Activated CD8-positive, alpha-beta memory T cell treated with anti-CD3 and anti-CD28 coated beads, Interleukin-2, amount 50 U/mL, for 1 hour (primary cell): ENCODE measurements at regions not wholly inside any gene's neighbourhood (a gene's known extent, or its start where the extent isn't known, plus 50 kb on each side); places are given as distances from the start of the nearest gene placed in this dataset.

Experiments used
- DNase-seq: peaks from one replicate; pipeline ENCODE4 v3.0.0-alpha.2; 2020; ENCODE audit errors: extremely low read depth

DNA sequence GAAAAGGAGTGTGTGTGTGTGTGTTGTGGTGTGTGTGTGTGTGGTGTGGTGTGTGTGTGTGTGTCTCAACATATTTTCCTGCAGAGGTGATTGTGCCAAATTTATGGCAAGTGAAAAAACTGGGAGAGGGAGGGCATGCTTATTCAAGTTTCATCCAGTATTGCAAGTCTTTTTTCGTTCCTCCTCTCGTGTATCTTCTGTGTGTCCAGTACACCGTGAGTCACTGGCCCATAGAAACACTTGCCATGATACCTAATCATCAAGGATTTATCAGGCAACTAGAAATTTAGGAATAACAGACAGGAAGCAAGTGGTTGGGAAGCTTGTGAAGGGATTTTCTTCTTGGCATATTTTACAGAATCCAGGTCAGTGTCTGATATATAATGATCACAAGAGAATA is 820.5 kb downstream of the GATA3 start:
- no peak for DNase-seq

DNA sequence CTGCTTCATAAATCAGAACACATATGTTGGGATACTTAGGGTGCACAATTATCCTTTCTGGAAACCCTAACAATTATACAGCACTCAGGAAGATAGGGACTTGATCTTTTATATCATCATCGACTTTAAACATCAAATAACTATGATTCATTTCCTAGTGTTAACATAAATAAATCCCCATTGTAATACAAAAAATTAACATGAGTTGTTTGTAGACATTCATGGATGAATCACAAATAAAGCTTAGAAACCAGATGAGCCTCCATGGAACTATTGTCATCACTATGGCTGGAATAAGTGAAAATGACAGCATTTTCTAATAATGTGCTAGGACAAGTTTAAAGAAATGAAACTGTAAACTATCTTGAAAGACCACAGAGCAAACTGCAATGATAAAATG is 821.7 kb downstream of the GATA3 start:
- DNase-seq: no peak

DNA sequence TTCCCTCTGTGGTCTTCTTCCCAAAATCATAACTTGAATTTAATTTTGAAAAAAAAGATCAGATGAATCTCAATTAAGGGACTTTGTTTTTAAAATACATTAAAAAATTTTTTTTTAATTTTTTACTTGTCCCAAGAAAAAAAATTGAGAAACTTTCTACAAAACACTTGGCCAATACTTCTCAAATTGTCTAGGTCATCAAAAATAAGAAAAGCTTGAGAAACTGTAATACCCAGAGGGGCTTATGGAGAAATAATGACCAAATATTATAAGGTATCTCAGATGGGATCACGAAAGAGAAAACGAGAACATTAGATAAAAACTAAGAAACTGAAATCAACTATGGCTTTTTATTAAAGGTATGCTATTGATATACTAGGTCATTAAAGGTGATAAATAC is 835.0 kb downstream of the GATA3 start:
- no peak for DNase-seq

DNA sequence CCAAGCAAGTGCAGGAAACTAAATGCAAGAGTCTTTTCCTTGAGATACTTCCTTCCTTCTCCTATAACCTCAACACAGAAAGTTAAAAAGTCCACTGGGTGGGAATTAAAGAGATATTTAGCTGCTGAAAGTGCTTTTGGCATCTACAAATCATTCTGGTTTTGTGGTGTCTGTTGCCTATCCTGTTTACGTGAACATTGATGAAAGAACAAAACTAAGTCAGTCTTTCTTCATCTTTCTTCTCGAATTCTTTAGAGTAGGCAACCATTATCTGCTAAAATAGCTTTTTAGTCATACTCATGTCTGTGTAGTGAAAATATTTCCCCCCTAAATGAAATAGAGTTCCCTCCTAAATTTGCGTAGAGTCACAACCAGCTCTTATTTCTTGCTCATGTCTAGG is 838.6 kb downstream of the GATA3 start:
- DNase-seq: no peak

DNA sequence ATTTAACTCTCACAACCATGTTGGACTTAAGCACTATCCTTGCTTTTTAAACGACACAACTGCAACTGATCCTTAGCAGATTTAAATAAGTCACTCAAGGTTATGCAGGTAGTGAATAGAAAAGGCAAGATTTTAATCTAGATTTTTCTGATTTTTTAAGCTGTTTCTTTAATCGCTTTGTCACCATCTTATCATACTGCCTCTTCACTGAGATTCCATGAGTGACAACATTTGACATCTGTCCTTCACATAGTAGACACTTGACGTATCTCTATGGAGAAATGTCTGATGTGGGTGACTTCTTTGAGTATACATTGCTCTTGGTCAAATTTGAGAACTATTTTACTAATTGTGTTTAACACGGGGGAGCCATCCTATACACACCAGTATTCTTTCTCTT is 839.7 kb downstream of the GATA3 start:
- no peak for DNase-seq

DNA sequence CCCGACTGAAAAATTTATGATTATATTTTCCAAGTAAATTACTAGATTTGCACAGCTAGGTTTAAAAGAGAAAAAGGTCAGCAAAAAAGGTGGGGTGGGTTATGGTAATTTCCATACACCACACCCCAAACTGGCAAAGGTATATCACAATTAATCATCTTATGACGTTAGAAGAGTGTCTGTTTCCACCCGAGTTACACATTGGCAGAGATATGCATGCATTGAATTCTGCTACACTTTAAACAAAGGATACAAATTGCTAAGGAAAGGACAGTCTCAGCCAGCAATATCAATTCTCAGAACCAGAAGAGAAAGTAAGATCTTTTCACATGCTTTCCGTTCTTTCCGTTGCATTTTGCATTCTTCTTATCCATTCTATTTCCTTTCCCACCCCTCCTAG is 843.3 kb downstream of the GATA3 start:
- no peak for DNase-seq

DNA sequence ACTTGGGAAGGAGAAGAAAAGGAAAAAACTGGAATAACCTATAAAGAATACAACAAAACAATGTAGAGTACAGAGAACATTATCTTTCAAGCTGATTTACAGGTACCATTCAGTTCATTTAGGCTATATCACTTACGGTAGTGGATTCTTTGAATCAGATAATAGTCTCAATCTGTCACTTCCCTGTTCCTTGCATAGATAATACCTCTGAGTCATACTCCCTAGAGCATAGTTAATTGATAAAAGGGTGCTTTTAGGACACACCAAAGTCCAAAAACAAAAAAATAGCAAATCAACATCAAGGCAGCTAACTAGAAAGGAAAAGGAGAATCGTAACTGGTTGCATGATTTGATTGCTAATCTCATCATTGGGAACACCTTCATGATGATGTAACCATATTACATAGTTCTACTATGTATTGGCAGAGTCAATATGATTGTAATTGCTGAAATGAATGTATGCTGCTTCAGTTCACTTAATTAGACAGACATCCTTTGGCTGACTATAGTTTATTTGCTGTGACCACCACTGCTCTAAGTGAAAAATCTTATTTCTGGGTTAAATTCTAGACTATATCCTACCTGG is 844.4 kb downstream of the GATA3 start:
- no peak for DNase-seq

DNA sequence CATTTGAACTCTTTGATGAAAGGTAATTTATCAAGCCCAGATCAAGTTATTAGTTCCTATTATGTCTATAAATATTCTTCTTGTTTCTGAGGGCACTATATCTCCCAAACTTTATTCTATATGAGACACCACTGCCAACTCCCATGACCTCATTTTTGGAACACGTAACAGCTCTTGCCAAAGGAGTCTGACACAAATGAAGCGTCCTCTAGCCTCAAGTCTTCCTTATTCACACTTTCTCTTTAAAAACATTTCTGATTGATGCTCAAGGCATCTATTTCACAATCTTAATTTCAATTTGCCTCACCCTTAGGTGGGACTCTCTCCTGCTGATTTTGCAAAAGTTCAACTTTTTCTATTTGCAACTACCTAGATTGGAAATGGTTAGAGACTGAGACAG is 848.4 kb downstream of the GATA3 start:
- no peak for DNase-seq

DNA sequence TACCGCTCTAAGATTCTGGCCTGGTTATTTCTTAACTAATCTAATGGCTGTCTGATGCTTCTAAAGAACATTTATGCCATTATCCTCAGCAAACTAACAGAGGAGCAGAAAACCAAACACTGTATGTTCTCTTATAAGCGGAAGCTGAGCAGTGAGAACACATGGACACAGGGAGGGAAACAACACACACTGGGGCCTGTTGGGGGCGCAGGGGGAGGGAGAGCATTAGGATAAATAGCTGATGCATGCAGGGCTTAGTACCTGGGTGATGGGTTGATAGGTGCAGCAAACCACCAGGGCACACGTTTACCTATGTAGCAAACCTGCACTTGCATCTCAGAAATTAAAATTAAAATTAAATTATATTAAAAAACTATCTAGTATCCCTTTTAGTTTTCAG is 853.5 kb downstream of the GATA3 start:
- DNase-seq: no peak

DNA sequence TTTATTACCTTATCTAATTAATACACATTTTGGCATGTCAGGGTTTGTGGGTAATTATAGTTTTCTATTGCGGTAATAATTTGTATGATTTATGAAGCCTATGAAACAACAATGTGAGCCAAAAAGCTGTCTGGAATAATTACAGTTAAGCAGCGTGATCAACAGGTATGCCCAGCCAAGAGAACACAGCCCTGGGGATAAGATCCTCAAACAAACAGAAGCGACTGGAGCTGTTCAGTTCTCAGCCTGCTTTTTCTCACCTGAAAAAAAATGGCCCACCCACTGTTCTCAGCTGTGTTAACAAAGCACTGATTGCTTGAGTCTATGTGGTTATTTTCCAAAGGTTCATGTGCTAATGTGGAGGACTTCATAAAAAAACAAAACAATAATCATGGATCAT is 855.8 kb downstream of the GATA3 start:
- DNase-seq: no peak

DNA sequence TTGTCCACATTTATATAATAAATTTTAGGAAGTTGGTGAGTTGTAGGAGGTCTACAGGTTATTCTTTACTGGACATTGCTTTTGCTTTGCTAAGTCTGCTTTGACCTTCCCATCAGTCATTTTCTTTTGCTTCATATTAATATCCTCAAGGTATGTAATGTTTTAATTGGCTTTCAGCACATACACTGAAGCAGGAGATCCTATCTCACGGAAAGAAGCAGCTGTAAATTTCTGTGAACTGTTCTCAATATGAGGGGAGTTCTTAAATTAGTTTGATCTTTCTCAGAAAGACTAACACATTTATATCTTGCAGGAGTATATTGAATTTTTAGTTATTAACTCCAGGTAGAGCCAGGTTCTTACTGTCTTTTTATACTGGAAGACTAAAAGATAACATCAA is 856.5 kb downstream of the GATA3 start:
- no peak for DNase-seq

DNA sequence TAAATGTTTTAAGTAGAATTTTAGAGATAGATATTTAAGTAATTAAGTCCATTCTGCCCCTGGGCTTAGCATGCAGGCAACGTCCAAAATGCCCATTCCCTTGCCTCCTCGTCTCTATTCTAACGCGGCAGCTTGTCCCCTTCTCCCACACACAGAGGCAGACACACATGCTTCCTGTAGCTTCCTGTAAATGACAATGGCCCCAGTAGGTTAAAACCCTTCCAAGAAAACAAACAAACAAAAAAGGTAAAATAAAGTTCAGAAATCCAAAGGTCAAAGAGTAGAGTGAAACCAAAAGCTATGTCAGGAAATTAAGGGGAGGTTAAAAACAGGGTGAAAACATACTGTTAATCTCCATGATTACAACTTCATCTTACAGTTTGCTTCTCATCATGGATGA is 857.6 kb downstream of the GATA3 start:
- DNase-seq: no peak

DNA sequence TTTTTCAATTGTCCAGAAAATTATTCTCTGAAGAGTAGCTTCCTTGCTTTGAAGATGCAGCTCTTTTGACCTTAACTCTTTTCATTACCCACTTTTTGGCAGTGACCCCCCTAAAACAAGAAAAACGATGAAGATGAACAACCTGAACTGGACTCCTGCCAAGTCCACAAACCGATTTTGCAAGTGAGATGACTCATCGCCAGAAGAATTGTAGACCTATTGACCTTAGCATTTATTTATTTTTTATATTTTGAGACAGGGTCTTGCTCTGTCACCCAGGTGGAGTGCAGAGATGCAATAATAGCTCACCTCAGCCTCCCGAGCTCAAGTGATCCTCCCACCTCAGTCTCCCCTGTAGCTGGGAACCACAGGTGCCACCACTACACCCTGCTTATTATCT is 859.2 kb downstream of the GATA3 start:
- DNase-seq: no peak

DNA sequence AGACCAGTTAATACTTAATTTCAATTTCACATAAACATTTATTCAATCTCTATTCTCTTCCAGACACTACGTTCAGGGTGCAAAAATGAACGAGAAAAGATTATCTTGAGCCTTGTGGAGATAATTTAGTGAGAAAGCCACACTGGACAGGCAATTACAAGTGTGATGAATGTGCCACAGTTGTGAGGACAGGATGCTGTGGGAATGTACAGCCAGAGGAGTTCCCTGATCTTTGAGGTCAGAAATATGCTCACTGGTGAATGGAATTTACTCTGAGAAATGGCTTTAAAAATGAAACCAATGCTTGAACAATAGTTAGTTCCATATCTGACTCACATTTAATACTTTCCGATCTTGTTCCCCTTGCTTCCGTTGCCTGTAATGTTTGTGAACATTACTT is 864.8 kb downstream of the GATA3 start:
- no peak for DNase-seq

DNA sequence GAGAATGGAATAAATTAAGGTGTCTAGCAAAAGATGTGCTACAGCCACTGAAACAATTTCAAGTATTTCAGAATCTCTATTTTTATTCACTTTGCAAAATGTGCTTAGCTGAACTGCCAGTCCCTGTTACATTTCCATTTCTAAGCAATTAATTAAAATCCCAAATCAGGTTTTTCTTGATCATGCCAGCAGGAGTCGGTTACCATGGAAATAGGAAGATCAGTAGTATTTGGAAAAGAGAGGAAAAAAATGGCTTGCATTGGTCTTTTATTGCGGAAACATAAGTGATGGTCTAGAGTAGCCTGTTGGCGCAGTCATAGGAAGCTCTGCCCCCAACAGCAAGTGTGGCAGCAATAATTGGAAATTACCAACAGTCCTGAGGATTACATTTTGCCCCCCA is 867.1 kb downstream of the GATA3 start:
- DNase-seq: no peak

DNA sequence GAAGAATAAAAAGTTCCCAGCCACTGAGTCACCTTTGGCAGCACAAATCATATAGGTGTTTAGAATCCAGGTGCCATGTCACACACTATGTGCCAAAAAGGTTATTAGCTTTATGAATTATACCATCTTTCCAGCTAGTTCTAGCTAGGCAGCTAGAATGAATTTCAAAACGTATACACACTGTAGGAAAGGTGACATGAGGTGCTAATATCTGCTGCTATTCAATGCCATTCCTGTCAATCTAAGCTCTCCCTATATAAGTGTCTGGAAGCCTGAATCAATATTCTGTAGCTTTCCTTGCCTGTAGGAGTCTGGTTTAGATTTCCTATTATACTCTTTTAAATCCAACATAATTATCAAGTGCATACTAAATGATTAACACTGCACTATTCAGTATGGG is 868.6 kb downstream of the GATA3 start:
- no peak for DNase-seq

DNA sequence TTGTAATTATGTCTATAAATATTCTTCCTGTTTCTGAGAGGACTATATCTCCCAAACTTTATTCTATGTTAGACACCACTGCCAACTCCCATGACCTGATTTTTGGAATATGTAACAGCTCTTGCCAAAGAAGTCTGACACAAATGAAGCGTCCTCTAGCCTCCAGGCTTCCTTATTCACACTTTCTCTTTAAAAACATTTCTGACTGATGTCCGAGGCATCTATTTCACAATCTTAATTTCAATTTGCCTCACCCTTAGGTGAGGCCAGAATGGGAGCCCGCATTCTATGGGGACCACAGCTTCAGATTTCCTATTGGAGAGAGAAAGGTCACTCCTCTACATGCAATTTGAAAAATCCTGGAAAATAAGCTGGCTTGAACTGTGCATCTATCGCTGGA is 873.2 kb downstream of the GATA3 start:
- DNase-seq: no peak

DNA sequence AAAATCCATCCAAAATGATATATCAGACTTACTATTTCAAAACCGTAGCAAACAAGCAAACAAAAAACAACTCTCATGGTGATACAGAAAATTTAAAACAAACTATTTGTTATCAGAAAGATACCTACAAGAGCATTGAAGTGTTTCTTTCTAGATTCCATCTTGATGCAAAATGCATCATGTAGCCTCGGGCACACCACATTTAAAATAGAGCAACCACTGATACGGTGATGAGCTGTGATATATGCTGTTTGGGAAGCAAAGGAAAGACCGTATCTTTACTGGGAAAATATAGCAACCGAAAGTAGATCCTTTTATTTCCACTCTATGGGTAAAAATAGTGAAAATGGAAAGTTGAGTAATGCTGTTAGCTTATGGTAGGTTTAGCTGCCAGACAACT is 892.0 kb downstream of the GATA3 start:
- DNase-seq: no peak

DNA sequence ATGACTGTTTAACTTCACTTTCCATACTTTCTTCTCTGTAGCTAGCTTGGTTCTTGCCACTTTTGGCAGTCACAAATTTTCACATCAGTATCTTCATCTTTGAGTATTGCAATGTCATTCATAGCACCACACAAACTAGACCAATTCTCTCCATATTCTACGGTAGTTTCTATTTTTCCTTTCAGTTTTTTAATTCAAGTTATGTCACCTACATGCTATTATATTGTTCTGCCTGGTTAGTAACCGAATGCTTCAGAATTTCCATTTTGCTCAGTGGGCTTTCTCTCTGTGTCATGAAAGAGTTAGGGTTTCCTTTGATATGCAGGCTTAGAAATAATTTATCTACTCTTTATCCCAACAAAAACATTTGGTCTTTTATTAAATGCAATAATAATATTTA is 896.5 kb downstream of the GATA3 start:
- DNase-seq: no peak

DNA sequence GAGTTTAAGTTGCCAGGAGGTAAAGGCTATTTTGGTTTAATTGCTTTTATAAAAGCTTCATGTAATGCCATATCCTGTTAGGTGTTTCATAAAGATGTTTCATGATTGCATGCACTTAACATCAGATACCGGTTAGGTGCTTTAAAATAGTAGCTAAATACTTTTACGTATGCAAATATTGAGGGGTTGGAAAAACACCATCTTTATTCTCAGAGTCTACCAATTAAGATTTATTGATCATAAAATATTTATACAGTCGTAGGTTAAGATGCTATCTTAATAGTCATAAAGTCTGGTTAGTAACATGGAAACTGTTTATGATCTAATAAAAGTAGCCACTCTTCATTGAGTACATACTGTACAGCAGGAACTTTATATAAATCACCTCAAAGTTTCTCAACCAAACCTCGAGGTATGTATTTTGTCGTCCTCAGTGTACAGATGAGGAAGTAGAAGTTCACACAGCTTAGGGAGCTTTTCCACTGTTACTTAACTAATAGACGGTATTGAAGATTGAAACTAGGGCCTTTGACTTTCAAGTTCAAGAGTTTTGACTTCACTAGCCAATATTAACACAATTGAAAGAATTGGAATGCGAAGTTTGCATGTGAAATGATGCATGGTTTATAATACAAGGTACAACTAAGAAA is 897.1 kb downstream of the GATA3 start:
- DNase-seq: no peak

DNA sequence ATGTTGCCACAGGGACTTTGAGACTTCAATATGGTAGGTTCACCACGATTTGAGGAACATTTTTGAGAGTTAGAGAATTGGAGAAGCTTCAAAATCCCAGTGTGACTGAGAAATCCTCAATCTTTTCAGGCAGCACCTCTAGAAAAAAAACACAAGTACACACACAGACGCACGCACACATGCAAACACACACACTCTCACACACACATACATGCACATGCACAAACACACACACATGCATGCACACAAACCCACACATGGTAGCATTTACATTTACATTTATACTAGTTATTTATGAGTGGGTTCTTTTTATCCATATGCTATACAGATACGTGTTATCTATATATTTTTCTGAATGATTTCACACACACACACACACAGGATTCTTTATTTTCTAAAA is 901.9 kb downstream of the GATA3 start:
- DNase-seq: no peak

DNA sequence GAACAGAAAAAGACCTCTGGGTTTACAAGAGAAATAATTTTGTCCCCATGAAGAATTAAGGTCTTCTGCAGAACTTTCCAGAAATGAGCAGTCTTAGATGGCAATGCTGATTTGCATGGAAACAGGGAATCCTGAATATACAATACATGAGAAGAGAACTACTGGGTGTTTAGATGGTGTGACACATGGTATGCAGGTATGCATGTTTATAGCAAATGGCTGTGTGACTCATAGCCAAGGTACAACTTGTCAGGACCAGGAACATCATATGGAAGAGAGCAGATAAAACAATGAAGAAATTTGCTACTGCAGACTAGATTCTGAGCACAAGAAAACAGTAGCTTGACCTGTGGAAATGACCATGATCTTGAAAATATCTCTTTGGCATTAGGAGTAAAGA is 907.8 kb downstream of the GATA3 start:
- no peak for DNase-seq

DNA sequence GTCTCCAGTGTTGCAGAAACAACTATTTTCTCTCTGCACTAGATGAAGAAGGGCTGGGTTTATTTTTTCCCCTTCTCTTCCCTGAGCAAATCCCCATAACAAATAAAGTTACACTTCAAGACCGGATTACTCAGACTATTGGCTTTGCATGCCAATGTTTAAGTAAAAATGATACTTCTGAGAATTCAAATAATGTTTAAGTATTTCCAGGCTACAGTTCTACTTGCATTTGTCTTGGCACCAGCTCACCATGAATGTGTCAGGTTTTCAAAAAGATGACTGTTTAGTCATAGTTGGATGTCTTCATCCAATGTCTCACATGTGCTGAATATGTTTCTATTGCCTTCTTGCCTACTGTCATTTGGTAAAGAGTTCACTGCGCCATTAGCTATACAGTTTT is 912.6 kb downstream of the GATA3 start:
- DNase-seq: no peak

DNA sequence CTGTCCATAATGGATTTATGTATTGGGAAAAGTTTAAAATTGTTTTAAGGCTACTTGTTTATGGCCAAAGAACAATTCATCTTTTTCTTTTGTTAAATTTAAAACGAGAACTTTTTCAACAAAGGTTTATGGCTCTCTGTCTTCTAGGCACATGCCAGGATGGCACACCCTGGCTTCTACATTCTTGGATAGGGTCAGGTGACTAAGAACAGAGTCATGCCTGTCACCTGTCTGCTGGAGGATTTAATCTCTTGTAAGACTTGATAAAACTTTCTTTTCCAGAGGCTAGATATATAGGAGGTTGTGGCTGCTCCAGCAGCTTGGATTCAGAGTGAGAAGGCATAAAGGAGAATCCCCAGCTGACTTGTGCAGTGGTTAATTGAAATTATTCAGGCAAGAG is 915.4 kb downstream of the GATA3 start:
- no peak for DNase-seq
